GM12873 (cell line): ENCODE measurements at regions not wholly inside any gene's neighbourhood (a gene's known extent, or its start where the extent isn't known, plus 50 kb on each side); places are given as distances from the start of the nearest gene placed in this dataset.

Experiments
- CTCF ChIP-seq: IDR thresholded peaks from 2 replicates; pipeline ENCODE4 v1.5.1; 2012; ENCODE audit warnings: low read depth, mild to moderate bottlenecking, moderate library complexity, low read length, control low read depth; ENCODE audit not compliant: insufficient read depth; ENCODE audit errors: missing control alignments

DNA sequence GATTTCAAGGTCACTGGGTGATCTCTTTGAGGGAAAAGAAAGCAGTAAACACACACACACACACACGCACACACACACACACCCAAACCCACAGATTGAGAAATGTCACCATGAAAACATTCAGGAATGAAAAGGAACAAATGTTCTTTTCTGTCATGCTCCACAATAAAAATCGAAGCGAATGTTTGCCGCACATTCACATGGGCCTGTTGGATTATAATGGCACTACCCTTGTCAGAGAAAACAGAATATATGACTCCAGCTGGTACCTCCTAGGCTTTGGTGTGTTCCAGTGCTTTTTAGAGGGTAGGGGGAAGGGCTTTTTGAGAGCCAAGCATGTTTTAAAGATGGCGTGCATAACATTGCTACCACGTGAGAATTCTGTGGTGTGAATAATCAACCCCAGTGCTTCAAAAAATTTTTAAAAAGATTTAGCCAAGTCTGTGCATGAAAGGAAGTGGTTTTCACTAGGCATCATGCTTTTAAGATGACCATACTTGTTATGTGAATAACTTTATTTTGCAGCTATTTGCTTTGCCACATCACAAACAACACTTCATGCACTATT lies 120.8 kb upstream of the ZNF608 start:
- no peak for TF ChIP-seq CTCF

- TF ChIP-seq CTCF, result no peak
These were observed 122.2 kb upstream of the ZNF608 start for GRCh38 chr5:124868676-124869075.

DNA sequence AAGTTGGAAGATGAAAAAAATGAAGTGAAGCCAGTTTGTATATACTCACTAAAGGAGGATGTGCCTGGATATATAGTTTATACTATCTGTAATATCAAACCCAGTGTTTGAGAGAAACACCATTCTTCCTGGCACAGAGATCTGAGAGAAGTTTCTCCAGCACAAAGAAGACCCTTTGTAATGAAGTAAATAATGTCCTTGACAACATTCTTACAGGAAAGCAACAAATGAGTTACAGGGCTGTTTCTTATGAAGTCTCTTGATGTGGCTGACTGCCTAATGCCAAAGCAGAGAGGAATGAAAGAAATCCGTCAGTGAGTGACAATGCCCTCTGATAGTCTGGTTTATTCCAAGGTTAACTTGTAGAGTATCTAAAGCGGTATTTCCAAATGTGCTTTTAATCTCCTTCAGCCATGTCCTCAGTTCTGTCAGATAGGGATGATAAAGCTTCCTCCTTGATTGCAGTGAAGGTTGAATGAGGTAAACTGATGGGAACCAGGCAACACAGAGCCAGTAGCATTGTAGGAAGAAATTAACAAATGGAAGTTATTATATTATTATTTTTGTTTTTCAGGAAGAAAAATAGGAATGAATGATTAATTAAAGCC lies 123.1 kb upstream of the ZNF608 start:
- TF ChIP-seq CTCF, result no peak

DNA sequence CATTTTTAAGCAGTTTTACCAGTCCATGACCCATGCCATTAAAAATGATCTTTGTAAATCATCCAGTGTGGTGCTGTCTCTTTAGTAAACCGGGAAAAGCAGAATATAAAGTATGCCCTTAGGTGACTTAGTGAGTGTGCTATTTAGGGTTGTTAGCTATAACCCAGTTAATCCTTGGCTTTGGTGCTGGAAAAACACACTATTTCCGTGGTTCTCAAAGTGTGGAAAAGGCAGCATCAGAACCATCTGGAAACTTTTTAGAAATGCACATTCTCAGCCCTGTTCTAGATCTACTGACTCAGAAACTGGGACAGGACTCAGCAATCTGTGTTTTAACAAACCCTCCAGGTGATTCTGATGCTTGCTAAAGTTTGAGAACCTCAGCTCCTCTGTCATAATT lies 123.6 kb upstream of the ZNF608 start:
- no peak for TF ChIP-seq CTCF

- TF ChIP-seq CTCF, result no peak
These were observed 124.9 kb upstream of the ZNF608 start for GRCh38 chr5:124871303-124871702.

GRCh38 chr5:124872086-124872485 lies 125.6 kb upstream of the ZNF608 start:
- no peak for TF ChIP-seq CTCF

- TF ChIP-seq CTCF, result no peak
These were observed 126.2 kb upstream of the ZNF608 start for GRCh38 chr5:124872615-124873014.
